ENCODE measurements at regions not wholly inside any gene's neighbourhood (a gene's known extent, or its start where the extent isn't known, plus 50 kb on each side); places are given as distances from the start of the nearest gene placed in this dataset.

DNA sequence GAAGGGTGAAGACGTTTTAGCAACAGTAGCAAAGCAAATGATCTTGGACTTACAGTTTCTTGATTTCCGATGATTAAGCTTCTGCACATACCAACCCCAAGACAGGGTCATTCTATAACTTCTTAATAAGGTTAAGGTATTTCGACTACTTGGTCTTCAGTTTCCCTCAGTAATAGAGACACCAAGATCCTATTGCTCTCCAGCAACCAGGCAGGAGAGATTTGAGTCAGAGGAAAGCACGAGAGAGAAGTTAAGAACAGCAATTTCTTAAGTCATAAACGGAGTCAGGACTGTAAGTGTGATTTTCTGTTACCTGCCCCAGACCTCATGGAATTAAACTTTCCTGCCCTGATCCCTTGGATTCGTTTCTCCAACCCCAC lies 215.6 kb downstream of the TTC8 start:
- H3K9me3 ChIP-seq (replicated peaks; ENCODE audit: control insufficient read depth, insufficient read depth, low read length) = 0 out of 3 replicates have a peak, but pooled peaks cover 1% of the 10 kb centered on the region
- no peak overlapping the region for H3K9ac ChIP-seq (ENCODE audit: control insufficient read depth, insufficient read depth, low read length)
- POLR2A ChIA-PET = no interaction called here
- BruUV-seq (replicated peaks) = no TSS peak
- SMC1A ChIA-PET (ENCODE audit: uncharacterized antibody, unreplicated experiment) = no interaction called here
- H3K79me2 ChIP-seq (ENCODE audit: control insufficient read depth, insufficient read depth, low read length) = no peaks in the 10 kb centered on the region
- DNase-seq (ENCODE audit: low read depth, low spot score) = no peak
- peak overlapping the region; percentile 92 for H3K4me2 ChIP-seq (ENCODE audit: control insufficient read depth, insufficient read depth)
- RAD21 ChIA-PET (ENCODE audit: unreplicated experiment) = interaction anchor here (1.1 kb wide), 2 partner anchors 137 to 873 kb away, joined by 4 to 5 read pairs; no protein-coding TSS in a partner anchor
- 0 out of 2 replicates have a peak overlapping the region, but pooled peaks have one; percentile 59 for H3K4me3 ChIP-seq
- in situ Hi-C loops (cut with MboI) = loop anchor here (5.0 to 25.0 kb wide), 3 partner anchors 397 to 872 kb away; no protein-coding TSS in a partner anchor
- TF ChIP-seq ZNF207 (IDR thresholded peaks at IDR 0.05; ENCODE audit: borderline replicate concordance) = no peak
- TF ChIP-seq DPF2 (IDR thresholded peaks at IDR 0.05) = no peak
- no peak for TF ChIP-seq SREBF1 (IDR thresholded peaks at IDR 0.05; ENCODE audit: low read length)
- TF ChIP-seq, protein P1, sequence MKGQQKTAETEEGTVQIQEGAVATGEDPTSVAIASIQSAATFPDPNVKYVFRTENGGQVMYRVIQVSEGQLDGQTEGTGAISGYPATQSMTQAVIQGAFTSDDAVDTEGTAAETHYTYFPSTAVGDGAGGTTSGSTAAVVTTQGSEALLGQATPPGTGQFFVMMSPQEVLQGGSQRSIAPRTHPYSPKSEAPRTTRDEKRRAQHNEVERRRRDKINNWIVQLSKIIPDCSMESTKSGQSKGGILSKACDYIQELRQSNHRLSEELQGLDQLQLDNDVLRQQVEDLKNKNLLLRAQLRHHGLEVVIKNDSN (IDR thresholded peaks at IDR 0.05; ENCODE audit: borderline replicate concordance, extremely low read length, insufficient read depth, low read depth, low read length) = no peak
- no peak for TF ChIP-seq STAT1 (conservative IDR thresholded peaks at IDR 0.05)
- TF ChIP-seq, protein P2, sequence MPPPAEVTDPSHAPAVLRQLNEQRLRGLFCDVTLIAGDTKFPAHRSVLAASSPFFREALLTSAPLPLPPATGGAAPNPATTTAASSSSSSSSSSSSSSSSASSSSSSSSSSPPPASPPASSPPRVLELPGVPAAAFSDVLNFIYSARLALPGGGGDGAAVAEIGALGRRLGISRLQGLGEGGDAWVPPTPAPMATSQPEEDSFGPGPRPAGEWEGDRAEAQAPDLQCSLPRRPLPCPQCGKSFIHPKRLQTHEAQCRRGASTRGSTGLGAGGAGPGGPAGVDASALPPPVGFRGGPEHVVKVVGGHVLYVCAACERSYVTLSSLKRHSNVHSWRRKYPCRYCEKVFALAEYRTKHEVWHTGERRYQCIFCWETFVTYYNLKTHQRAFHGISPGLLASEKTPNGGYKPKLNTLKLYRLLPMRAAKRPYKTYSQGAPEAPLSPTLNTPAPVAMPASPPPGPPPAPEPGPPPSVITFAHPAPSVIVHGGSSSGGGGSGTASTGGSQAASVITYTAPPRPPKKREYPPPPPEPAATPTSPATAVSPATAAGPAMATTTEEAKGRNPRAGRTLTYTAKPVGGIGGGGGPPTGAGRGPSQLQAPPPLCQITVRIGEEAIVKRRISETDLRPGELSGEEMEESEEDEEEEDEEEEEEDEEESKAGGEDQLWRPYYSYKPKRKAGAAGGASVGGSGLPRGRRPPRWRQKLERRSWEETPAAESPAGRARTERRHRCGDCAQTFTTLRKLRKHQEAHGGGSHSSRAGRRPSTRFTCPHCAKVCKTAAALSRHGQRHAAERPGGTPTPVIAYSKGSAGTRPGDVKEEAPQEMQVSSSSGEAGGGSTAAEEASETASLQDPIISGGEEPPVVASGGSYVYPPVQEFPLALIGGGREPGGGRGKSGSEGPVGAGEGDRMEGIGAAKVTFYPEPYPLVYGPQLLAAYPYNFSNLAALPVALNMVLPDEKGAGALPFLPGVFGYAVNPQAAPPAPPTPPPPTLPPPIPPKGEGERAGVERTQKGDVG (CRISPR knock-in tag; IDR thresholded peaks at IDR 0.05) = no peak
- TF ChIP-seq, protein P3, sequence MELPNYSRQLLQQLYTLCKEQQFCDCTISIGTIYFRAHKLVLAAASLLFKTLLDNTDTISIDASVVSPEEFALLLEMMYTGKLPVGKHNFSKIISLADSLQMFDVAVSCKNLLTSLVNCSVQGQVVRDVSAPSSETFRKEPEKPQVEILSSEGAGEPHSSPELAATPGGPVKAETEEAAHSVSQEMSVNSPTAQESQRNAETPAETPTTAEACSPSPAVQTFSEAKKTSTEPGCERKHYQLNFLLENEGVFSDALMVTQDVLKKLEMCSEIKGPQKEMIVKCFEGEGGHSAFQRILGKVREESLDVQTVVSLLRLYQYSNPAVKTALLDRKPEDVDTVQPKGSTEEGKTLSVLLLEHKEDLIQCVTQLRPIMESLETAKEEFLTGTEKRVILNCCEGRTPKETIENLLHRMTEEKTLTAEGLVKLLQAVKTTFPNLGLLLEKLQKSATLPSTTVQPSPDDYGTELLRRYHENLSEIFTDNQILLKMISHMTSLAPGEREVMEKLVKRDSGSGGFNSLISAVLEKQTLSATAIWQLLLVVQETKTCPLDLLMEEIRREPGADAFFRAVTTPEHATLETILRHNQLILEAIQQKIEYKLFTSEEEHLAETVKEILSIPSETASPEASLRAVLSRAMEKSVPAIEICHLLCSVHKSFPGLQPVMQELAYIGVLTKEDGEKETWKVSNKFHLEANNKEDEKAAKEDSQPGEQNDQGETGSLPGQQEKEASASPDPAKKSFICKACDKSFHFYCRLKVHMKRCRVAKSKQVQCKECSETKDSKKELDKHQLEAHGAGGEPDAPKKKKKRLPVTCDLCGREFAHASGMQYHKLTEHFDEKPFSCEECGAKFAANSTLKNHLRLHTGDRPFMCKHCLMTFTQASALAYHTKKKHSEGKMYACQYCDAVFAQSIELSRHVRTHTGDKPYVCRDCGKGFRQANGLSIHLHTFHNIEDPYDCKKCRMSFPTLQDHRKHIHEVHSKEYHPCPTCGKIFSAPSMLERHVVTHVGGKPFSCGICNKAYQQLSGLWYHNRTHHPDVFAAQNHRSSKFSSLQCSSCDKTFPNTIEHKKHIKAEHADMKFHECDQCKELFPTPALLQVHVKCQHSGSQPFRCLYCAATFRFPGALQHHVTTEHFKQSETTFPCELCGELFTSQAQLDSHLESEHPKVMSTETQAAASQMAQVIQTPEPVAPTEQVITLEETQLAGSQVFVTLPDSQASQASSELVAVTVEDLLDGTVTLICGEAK (IDR thresholded peaks at IDR 0.05; ENCODE audit: borderline replicate concordance) = no peak
- no peak for TF ChIP-seq FOXK2 (IDR thresholded peaks at IDR 0.05)
- TF ChIP-seq SIN3A (IDR thresholded peaks at IDR 0.05; ENCODE audit: low read depth, low read length) = no peak
- no peak for TF ChIP-seq KLF5 (IDR thresholded peaks at IDR 0.05; ENCODE audit: partially characterized antibody)
- TF ChIP-seq ELK1 (IDR thresholded peaks at IDR 0.05; ENCODE audit: low read depth, low read length) = no peak
- no peak for TF ChIP-seq ZSCAN29 (IDR thresholded peaks at IDR 0.05)
- no peak for TF ChIP-seq NFIC (IDR thresholded peaks at IDR 0.05; ENCODE audit: low read depth, low read length)
- no peak overlapping the region for H3K27ac ChIP-seq (ENCODE audit: control insufficient read depth, insufficient read depth)
- WGBS (ENCODE audit: insufficient coverage, insufficient replicate concordance, low lambda C conversion rate, missing lambda C conversion rate) = 29% methylated on average over 6 of the region's 6 CpGs
- peak; percentile 27 for FAIRE-seq
- H2AFZ ChIP-seq (ENCODE audit: control insufficient read depth, low read depth, low read length) = no peak overlapping the region
- peaks cover 6% of the 10 kb centered on the region for H3K4me1 ChIP-seq (ENCODE audit: control insufficient read depth, insufficient read depth, low read length)
- intact Hi-C loops (cut with micrococcal nuclease; ENCODE audit: unreplicated experiment) = loop anchor here (1.0 to 2.0 kb wide), 4 partner anchors 379 to 875 kb away; no protein-coding TSS in a partner anchor
- ATAC-seq = peak; percentile 22
- no peaks in the 10 kb centered on the region for H3K36me3 ChIP-seq (ENCODE audit: control insufficient read depth in 2 of 2, insufficient read depth in 2 of 2, low read length in 1 of 2)
- CTCF ChIA-PET = interaction anchor here (0.9 to 2.3 kb wide), 3 partner anchors 727 to 896 kb away, joined by 4 to 12 read pairs (median 5); no protein-coding TSS in a partner anchor
- no peaks in the 10 kb centered on the region for H4K20me1 ChIP-seq (ENCODE audit: control insufficient read depth, insufficient read depth)
- no peaks in the 10 kb centered on the region for H3K27me3 ChIP-seq (replicated peaks in 1 of 2; ENCODE audit: control insufficient read depth in 2 of 2, insufficient read depth in 2 of 2, low read length in 1 of 2)
